Type B pancreatic cell (in vitro differentiated cells): ENCODE measurements at regions not wholly inside any gene's neighbourhood (a gene's known extent, or its start where the extent isn't known, plus 50 kb on each side); places are given as distances from the start of the nearest gene placed in this dataset.

ENCODE experiments used
- DNase-seq: peaks from one replicate; pipeline ENCODE4 v3.0.0; 2021; ENCODE audit warnings: mixed read lengths; ENCODE audit not compliant: unreplicated experiment; ENCODE audit errors: extremely low spot score
- H3K27ac Mint-ChIP-seq: 2 replicates; pipeline ENCODE4 v1.8.0; 2021; ENCODE audit warnings: mild to moderate bottlenecking, mixed read lengths
- H3K27me3 Mint-ChIP-seq: 2 replicates; pipeline ENCODE4 v1.8.0; 2021; ENCODE audit warnings: mixed read lengths
- H3K36me3 Mint-ChIP-seq: 2 replicates; pipeline ENCODE4 v1.8.0; 2021; ENCODE audit warnings: mixed read lengths
- H3K4me1 Mint-ChIP-seq: one replicate; pipeline ENCODE4 v1.8.0; 2021; ENCODE audit warnings: mixed read lengths; ENCODE audit not compliant: unreplicated experiment
- H3K4me3 Mint-ChIP-seq: 2 replicates; pipeline ENCODE4 v1.8.0; 2021; ENCODE audit warnings: mild to moderate bottlenecking, mixed read lengths
- H3K9me3 Mint-ChIP-seq: 2 replicates; pipeline ENCODE4 v1.8.0; 2021; ENCODE audit warnings: mixed read lengths
- CTCF ChIP-seq: fragments of 200-600 bp; sonication (generic); conservative IDR thresholded peaks from 2 replicates; pipeline ENCODE4 v1.5.0; 2021; ENCODE audit warnings: antibody characterized with exemption, mild to moderate bottlenecking

GRCh38 chr13:78383899-78384298, 219.5 kb downstream of the POU4F1 start:
- TF ChIP-seq CTCF: no peak
- Mint-ChIP-seq H3K27me3 (peaks cover 7% of the 10 kb centered on the region), H3K9me3 (no peaks in the 10 kb centered on the region), H3K4me1 (no peaks in the 10 kb centered on the region), H3K27ac (no peak overlapping the region), H3K4me3 (no peak overlapping the region), H3K36me3 (no peaks in the 10 kb centered on the region)
- DNase-seq: no peak

DNA sequence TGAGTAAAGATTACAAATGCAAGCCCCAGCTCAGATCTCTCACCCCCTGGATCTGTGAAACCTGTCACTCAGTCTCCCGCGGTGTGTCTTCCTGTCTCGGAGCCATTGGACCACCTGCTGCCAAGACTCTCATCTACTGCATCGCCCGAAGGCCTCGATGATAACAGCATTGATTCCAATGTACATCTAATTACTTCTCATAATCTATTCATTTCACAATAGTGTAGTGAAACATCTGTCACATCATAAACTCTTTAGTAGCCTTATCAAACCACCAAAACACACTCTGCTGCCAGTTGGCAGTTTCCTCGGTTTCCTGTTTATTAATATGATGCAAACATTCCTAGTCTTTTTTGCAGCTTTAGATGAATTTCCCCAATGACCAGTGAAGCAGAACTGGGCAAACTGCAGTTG, 220.3 kb downstream of the POU4F1 start:
- no peak for DNase-seq
- Mint-ChIP-seq H3K27me3 (no peaks in the 10 kb centered on the region), H3K4me1 (no peaks in the 10 kb centered on the region), H3K9me3 (no peaks in the 10 kb centered on the region), H3K27ac (no peak overlapping the region), H3K36me3 (no peaks in the 10 kb centered on the region), H3K4me3 (no peak overlapping the region)
- no peak for TF ChIP-seq CTCF

GRCh38 chr13:78382491-78382890, 220.9 kb downstream of the POU4F1 start:
- no peak for DNase-seq

GRCh38 chr13:78376822-78377221, 226.5 kb downstream of the POU4F1 start:
- no peak for TF ChIP-seq CTCF
- H3K27ac Mint-ChIP-seq: no peak overlapping the region
- H3K36me3 Mint-ChIP-seq: no peaks in the 10 kb centered on the region
- no peaks in the 10 kb centered on the region for H3K27me3 Mint-ChIP-seq
- H3K9me3 Mint-ChIP-seq: no peaks in the 10 kb centered on the region
- H3K4me1 Mint-ChIP-seq: peaks cover 4% of the 10 kb centered on the region
- DNase-seq: no peak
- no peak overlapping the region for H3K4me3 Mint-ChIP-seq

More at GRCh38 chr13:78382491-78382890, 220.9 kb downstream of the POU4F1 start:
- H3K27me3 Mint-ChIP-seq: no peaks in the 10 kb centered on the region
- no peak overlapping the region for H3K27ac Mint-ChIP-seq
- H3K9me3 Mint-ChIP-seq: no peaks in the 10 kb centered on the region
- TF ChIP-seq CTCF: no peak
- H3K4me1 Mint-ChIP-seq: no peaks in the 10 kb centered on the region
- H3K4me3 Mint-ChIP-seq: no peak overlapping the region
- no peaks in the 10 kb centered on the region for H3K36me3 Mint-ChIP-seq

DNA sequence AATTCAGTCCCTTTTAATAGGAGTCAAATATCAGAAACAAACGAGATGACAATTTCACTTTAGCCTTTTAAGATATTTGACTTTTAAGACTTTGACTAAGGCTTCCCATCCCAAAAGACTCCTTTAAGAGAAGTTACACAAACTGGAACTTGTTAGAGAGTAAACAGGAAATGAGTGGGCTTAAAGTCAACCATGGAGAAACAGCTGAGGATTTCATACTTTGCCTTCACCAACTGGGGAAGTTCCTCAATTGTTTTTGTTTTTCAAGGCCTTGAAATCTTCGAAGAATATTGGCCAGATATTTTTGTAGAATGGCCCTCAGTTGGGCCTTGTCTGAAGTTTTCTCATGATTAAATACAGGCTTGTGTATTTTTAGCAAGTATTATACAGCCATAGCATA, 227.3 kb downstream of the POU4F1 start:
- Mint-ChIP-seq H3K4me3 (no peak overlapping the region), H3K9me3 (no peaks in the 10 kb centered on the region), H3K4me1 (peaks cover 4% of the 10 kb centered on the region), H3K36me3 (no peaks in the 10 kb centered on the region), H3K27me3 (no peaks in the 10 kb centered on the region), H3K27ac (no peak overlapping the region)
- DNase-seq: no peak
- no peak for TF ChIP-seq CTCF

GRCh38 chr13:78372581-78372980, 230.8 kb downstream of the POU4F1 start:
- TF ChIP-seq CTCF: no peak
- H3K27me3 Mint-ChIP-seq: no peaks in the 10 kb centered on the region
- no peak overlapping the region for H3K4me3 Mint-ChIP-seq
- no peak overlapping the region for H3K27ac Mint-ChIP-seq
- H3K4me1 Mint-ChIP-seq: peaks cover 4% of the 10 kb centered on the region
- H3K36me3 Mint-ChIP-seq: no peaks in the 10 kb centered on the region
- no peak for DNase-seq
- H3K9me3 Mint-ChIP-seq: no peaks in the 10 kb centered on the region
